ENCODE measurements at regions not wholly inside any gene's neighbourhood (a gene's known extent, or its start where the extent isn't known, plus 50 kb on each side); places are given as distances from the start of the nearest gene placed in this dataset.

DNA sequence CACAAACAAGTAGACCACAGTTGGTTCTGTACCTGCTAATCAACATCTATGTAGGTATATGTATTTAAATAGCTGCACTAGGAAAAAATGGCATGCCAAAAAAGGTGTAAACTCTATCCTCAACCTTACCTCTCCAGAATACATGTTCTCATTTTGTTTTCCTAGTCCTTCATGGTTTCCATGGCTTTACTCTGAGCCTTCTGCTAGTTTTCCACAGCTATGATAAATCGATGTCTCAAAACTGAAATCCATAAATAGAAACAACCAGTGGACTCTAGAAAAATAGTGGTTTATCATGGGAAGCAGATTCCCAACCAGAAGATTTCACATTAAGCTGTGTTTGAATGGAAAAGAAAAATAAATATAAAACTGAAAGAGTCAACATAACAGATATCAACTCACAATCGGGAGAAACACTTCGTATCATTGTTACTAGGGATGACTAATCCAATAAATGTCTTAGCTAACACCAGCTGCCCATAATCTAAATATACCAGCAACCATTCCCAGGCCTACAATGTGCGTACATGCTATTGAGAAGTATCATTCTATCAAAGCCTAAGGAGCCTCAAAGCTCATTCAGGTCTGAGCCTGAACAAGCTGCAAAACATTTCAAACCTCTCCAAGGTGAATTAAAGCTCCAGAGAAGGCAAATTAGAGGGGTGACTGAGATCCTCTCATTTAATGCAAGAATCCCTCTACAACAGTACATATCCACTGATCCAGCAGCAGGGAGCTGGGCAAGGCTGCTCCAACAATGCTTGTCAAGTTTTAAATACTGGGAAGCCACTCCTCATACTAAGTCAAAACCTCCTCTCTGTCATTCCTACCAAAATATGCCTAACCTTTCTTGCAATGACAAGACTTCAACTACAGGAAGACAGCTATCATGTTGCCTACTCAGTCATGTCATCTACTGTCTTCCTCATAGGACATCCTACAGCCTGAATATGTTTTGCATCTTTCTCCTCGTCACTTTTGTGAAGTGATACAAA, 90.2 kb downstream of the KCTD12 start:
- no peak for ATAC-seq
- in situ Hi-C loops (cut with HindIII; ENCODE audit: low pct_unique_long_range_greater_than_20kb, low sequenced_read_pairs): no loop called here
- no peaks in the 10 kb centered on the region for H3K27me3 ChIP-seq (ENCODE audit: control insufficient read depth, insufficient read depth, low read length)
- CTCF ChIA-PET: no interaction called here
- H3K4me1 ChIP-seq (ENCODE audit: control insufficient read depth, insufficient read depth, low read length): no peaks in the 10 kb centered on the region
- no peak overlapping the region for H3K27ac ChIP-seq (ENCODE audit: low read length)
- TF ChIP-seq REST (IDR thresholded peaks at IDR 0.05; ENCODE audit: insufficient read depth in 1 of 2, low read depth in 2 of 2, low read length in 1 of 2) (no peak), TCF7L2 (IDR thresholded peaks at IDR 0.05; ENCODE audit: low read depth, low read length) (no peak), CTCF (IDR thresholded peaks at IDR 0.05) (no peak), POLR2AphosphoS5 (IDR thresholded peaks at IDR 0.05; ENCODE audit: low read depth, low read length) (no peak), SIN3A (IDR thresholded peaks at IDR 0.05; ENCODE audit: borderline replicate concordance, insufficient read depth, low read depth, low read length) (no peak)
- H3K9me3 ChIP-seq (ENCODE audit: control insufficient read depth, insufficient read depth, low read depth, low read length): no peaks in the 10 kb centered on the region
- DNase-seq (ENCODE audit: low read depth, low spot score): no peak
- BruUV-seq (replicated peaks): no TSS peak
- H3K36me3 ChIP-seq (ENCODE audit: control insufficient read depth, insufficient read depth, low read length): no peaks in the 10 kb centered on the region
- POLR2A ChIA-PET: no interaction called here
- intact Hi-C loops (cut with micrococcal nuclease; ENCODE audit: unreplicated experiment): no loop called here
- no peak overlapping the region for H3K4me3 ChIP-seq (ENCODE audit: low read depth in 2 of 2, low read length in 2 of 2)

GRCh38 chr13:76792731-76793347, 93.4 kb downstream of the KCTD12 start:
- Histone ChIP-seq H3K4me1 (ENCODE audit: control insufficient read depth, insufficient read depth, low read length) (no peaks in the 10 kb centered on the region), H3K4me3 (ENCODE audit: low read depth in 2 of 2, low read length in 2 of 2) (no peak overlapping the region), H3K27me3 (ENCODE audit: control insufficient read depth, insufficient read depth, low read length) (no peaks in the 10 kb centered on the region), H3K27ac (ENCODE audit: low read length) (no peak overlapping the region), H3K36me3 (ENCODE audit: control insufficient read depth, insufficient read depth, low read length) (no peaks in the 10 kb centered on the region), H3K9me3 (ENCODE audit: control insufficient read depth, insufficient read depth, low read depth, low read length) (no peaks in the 10 kb centered on the region)
- ChIA-PET POLR2A (no interaction called here), CTCF (no interaction called here)
- no peak for ATAC-seq
- intact Hi-C loops (cut with micrococcal nuclease; ENCODE audit: unreplicated experiment) (no loop called here), in situ Hi-C loops (cut with HindIII; ENCODE audit: low pct_unique_long_range_greater_than_20kb, low sequenced_read_pairs) (no loop called here)
- no peak for DNase-seq (ENCODE audit: low read depth, low spot score)
- no TSS peak for BruUV-seq (replicated peaks)
- TF ChIP-seq SIN3A (IDR thresholded peaks at IDR 0.05; ENCODE audit: borderline replicate concordance, insufficient read depth, low read depth, low read length) (no peak), REST (IDR thresholded peaks at IDR 0.05; ENCODE audit: insufficient read depth in 1 of 2, low read depth in 2 of 2, low read length in 1 of 2) (no peak), CTCF (IDR thresholded peaks at IDR 0.05) (no peak), TCF7L2 (IDR thresholded peaks at IDR 0.05; ENCODE audit: low read depth, low read length) (no peak)

Measured in Panc1 (cell line).